Mammary epithelial cell (primary cell): ENCODE measurements at regions not wholly inside any gene's neighbourhood (a gene's known extent, or its start where the extent isn't known, plus 50 kb on each side); places are given as distances from the start of the nearest gene placed in this dataset.

ENCODE experiments used
- CTCF ChIP-seq, 2 donors: IDR thresholded peaks in 1 of 2; conservative IDR thresholded peaks in 1 of 2; 2 replicates each; pipeline ENCODE4 v1.5.1; 2011 to 2012; ENCODE audit warnings: inconsistent platforms in 2 of 2, low read length in 2 of 2, mild to moderate bottlenecking in 2 of 2, control low read depth in 1 of 2, low read depth in 1 of 2; ENCODE audit not compliant: insufficient read depth in 1 of 2; ENCODE audit errors: extremely low read depth in 1 of 2
- EZH2 ChIP-seq: IDR thresholded peaks from 2 replicates; pipeline ENCODE4 v1.6.1; 2012; ENCODE audit warnings: low read length, inconsistent platforms, borderline replicate concordance

GRCh38 chr18:73693091-73693490 is 454.5 kb downstream of the FBXO15 start:
- TF ChIP-seq CTCF (conservative IDR thresholded peaks at IDR 0.05 in 1 of 2, IDR thresholded peaks at IDR 0.05 in 1 of 2; ENCODE audit: extremely low read depth in 1 of 2, insufficient read depth in 1 of 2, low read depth in 1 of 2, low read length in 2 of 2) (no peak), EZH2 (no peak)
